GM19324 (cell line): ENCODE measurements at regions not wholly inside any gene's neighbourhood (a gene's known extent, or its start where the extent isn't known, plus 50 kb on each side); places are given as distances from the start of the nearest gene placed in this dataset.

Experiments used
- ATAC-seq: cut with Tn5 transposase; IDR thresholded peaks from one replicate; pipeline ENCODE4 v1.9.1; 2021; ENCODE audit warnings: mild to moderate bottlenecking, moderate library complexity; ENCODE audit not compliant: unreplicated experiment, low FRiP score

DNA sequence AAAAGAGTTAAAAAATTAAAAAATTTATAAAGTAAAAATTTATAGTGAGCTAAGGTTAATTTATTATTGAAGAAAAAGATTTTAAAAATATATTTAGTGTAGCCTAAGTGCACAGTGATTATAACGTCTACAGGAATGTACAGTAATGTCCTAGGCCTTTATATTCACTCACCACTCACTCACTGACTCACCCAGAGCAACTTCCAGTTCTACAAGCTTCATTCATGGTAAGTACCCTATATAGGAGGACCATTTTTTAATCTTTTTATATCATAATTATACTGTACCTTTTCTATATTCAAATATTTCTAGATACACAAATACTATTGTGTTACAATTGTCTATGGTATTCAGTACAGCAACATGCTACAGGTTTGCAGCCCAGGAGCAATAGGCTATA lies 1623.2 kb downstream of the RPA4 start:
- no peak for ATAC-seq

DNA sequence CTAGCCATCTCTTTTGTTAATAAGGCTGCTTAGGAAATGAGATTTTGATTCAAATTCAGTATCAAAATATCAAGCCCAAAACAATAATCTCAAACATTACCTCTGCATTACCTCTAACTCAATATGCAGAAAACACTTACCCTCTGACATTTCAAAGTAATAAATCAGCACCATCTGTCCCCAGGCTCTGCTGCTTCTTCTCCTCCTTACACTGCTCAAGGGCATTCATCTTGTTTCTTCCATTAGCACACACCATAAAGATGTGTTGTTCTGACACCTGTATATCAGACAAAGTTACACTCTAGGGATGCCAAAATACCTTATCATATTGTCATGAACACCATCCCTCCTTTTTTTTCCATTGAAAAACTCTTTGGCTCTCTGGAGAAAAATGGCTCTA lies 1630.3 kb downstream of the RPA4 start:
- no peak for ATAC-seq

DNA sequence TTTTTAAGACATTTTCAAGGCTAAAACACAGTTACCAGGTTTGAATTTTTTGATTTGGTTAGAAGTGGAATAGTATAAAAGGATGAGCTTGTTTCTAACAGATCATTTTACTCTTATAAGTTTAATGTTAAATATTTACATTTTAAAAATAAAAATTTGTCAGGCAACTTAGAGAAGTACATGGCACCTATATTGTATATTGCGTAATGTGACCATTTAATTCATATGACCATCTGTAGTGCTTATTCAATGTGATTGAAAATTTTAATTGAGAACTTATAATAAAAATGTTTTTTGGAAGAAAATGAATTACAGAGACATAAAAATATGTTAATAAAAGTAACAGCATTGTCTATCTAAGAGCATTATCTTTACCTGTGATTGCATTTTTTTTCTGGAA lies 1632.4 kb downstream of the RPA4 start:
- no peak for ATAC-seq

- ATAC-seq, result no peak
These were observed 1639.3 kb downstream of the RPA4 start for GRCh38 chrX:98523026-98523425.

DNA sequence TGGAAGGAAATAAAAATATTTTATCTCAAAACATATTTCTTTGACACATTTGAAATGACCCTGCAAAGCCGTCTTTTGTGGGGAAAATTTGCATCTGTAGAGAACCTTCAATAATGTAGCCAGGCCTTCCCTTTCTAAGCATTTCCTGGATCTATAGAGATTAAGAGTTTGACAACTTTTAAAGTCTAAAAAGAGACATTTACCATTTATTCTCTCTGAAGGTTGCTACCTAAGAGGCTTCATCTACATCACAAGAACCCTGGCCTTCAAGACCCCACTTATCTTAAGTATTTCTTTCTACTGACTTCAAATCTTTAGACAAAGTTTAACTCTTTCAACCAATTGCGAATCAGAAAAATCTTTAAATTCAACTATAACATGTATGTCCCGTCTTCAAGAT lies 1639.8 kb downstream of the RPA4 start:
- ATAC-seq, result no peak

DNA sequence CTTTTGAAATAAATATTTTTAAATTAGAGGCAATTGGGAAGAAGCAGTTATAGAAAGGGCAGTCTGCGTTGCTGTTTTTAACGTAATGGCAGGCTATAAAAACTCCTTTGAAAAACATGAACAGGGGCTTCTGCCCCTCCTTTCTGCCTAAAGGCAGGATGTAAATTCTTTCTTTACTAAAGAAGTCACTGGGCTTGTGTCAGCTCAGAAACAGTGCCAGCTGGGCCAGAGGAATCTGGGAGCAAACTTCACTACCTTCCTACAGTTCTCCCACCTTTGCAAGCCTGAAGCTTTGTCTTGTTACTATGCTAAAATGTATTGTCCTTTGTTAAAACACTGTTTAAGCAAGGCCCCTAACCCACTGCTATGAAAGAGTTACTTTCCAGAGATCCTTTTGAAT lies 1664.8 kb downstream of the RPA4 start:
- no peak for ATAC-seq

GRCh38 chrX:98568795-98569194 lies 1685.1 kb downstream of the RPA4 start:
- no peak for ATAC-seq

- ATAC-seq, result no peak
These were observed 1722.2 kb downstream of the RPA4 start for GRCh38 chrX:98605941-98606340.

GRCh38 chrX:98607739-98608138 lies 1724.0 kb downstream of the RPA4 start:
- no peak for ATAC-seq

DNA sequence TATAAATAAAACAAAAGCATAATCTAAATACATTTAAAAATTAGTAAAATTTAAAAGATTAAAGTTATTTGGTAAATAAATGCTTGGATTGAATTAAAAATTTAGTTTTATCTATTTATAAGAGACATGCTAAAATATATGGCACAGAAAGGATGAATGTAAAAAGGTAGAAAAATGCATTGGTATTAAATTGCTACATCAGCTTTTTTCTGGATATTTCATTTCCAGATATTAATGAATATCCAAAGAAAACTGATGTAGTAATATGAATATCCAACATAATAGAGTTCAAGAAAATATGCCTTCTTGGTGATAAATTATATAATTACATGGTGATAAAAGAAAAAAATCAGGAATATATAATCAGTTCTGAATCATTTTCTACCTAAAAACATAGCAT lies 1743.9 kb downstream of the RPA4 start:
- no peak for ATAC-seq

DNA sequence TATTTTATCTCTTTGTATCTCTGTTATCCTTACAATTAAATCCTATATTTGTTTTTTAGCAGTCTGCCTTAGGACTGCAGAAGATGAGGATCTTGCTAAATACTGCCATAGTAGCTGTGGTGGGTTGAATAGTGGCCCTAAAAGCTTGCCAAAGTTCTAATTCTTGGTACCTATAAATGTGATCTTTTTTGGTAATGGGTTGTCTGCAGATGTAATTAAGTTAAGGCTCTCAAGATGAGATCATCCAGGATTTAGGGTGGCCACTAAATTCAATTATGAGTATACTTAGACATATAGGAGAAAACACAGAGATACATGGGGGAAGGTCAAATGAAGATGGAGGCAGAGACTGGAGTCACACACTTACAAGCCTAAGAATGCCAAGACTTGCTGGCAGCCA lies 1753.7 kb downstream of the RPA4 start:
- ATAC-seq, result no peak

- no peak for ATAC-seq
These were observed 1762.6 kb downstream of the RPA4 start for GRCh38 chrX:98646351-98646750.

- ATAC-seq, result no peak
These were observed 1755.5 kb downstream of the PCDH19 start for GRCh38 chrX:98654565-98654964.
